Amygdala (tissue), 56 donors: ENCODE measurements at regions not wholly inside any gene's neighbourhood (a gene's known extent, or its start where the extent isn't known, plus 50 kb on each side); places are given as distances from the start of the nearest gene placed in this dataset.
"Not testable (repeated sequence)": the region's sequence is repeated elsewhere in the genome, so short reads cannot be mapped to it uniquely, and the experiment has no call there.

Source experiments
- DNase-seq, 56 donors: peaks; one replicate each; lab custom pipeline; 2025; lab: John Stamatoyannopoulos, UW

GRCh38 chr15:62218841-62219240 is 53.8 kb upstream of the C2CD4B start:
- no peak for DNase-seq

- no peak for DNase-seq
These were observed 54.7 kb upstream of the C2CD4B start for GRCh38 chr15:62219799-62220198.

DNA sequence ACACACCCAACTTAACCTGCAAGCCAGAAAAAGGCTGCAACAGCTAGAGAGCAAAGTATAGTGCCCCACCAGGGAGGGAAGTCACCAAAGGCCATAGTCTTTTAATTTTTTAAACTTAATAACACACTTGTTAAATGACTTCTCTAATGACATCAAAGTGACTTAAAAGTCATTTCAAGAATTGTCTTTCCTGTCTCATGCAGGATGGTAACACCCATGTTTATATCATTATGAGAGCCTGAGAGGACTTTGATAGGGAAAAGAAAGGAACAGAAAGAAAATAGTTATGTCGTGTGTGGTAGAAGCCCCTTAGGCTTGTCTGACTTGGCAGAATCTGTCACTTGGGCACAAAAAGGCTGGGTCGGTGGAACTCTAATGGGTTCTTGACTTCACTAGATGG is 57.9 kb upstream of the C2CD4B start:
- no peak for DNase-seq

DNA sequence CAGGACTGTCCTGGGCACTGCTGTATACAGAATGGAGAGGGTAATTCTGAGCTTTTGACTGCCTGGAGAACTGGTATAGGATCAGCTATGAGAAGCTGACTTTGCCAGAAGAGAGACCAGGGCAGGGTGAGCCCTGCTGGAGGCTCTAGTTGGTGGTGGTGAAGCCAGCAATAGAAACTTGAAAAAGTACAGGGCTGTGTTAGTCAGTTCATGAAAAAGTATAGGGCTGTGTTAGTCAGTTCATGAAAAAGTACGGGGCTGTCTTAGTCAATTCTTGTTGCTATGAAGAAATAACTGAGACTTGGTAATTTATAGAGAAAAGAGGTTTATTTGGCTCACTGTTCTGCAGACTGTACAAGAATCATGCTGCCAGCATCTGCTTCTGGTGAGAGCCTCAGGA is 63.5 kb upstream of the C2CD4B start:
- DNase-seq: no peak

DNA sequence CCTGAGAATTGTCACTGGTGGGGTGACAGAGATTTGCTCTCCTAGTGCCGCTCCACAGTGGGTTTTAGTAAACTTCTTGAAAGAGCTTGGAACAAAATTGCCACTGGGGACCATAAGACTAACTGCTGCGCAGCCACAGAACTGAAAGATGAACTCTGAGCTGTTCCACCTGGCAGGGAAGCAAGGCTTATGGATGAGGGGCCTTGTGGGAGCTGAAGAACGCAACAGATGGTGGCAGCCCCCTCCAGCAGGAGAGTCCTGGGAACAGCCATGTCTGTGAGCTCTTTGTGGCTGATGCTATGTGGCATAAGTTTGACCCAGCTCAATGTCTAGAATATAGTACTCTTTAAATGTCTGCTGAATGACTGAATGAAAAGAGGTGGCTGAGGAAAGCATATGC is 66.8 kb upstream of the C2CD4B start:
- no peak for DNase-seq

DNA sequence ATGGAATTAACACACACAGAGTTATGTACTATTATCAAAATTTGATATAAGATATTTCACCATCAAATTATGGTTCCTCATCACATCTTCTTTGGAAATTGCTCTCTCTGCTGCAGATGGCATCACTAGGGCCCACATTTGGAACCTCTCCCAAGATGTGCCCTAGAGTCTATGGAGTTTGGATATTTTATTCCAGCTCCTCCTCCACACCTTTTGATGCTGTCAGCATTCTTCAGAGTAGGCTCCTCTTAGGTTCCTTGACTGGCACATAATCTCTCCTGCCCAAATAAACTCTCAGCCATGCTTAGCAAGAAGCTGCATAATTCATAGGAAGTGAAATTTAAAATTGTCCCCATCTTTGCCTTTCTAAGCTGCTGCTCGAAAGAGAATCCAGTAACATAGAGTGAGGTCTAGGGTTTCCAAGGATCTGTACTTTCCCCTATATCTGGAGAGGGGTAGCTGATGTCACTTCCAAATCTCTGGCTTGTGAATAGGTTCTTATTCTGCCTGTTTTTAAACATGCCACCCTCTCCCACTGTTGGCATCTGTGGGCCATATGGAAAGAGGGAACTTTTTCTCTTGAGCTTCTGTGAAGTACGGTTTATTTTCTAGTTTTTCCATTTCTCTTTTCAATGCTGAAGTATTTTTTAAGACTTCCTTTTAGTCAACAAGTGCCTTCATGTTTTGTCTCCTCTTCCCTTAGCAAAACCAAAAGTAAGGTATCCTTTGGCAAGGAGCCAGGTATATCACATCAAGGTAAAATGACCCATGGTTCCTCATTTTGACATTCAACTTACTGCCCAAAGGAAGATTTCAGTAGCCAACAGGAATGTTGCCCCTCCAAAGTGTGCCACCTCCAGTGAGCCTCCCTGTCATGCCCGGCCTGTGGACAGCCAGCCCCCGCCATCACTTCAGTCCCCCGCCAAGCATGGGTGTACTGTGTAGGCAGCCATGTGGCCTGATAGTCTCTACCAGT is 75.3 kb upstream of the C2CD4B start:
- DNase-seq: no peak

GRCh38 chr15:62241135-62241770 is 76.2 kb upstream of the C2CD4B start:
- no peak for DNase-seq

DNA sequence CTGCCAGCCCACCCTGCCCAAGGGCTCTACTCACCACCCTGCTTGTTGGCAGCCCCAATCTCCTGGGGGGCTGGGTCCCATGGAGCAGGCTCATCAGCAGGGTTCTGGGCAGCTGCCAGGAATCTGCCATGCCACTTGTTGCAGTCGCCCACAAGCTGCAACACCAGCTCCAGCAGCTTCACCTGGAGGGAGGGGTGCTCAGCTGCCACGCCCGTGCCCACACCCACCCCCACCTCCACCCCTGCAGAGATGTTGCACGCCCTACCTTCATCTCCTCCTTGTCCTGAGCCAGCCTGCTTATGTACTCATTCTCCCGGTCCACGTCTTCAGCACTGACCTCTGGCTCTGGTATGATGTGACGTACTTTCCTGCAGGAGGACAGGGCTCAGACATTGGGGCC is 77.9 kb upstream of the C2CD4B start:
- DNase-seq: no peak

DNA sequence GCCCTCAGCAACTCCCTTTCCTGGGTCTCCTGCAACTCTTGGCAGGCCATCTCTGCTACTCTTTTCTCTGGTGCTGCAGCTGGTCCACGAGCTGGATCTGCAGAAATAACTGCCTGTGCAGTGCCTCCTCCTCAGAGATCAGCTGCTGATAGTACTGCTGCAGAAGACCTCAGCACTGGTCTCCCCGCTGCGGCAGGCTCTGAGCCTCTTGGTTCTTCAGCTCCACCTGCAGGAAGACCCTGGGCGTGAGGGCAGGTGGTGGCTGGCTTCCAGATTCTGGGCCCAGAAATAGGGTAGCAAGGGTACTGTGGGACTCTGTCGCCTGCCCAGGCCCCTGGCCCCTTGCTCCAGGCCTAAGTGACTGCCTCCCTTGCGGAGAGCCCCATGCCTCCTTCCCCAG is 79.7 kb upstream of the C2CD4B start:
- DNase-seq: no peak

- no peak for DNase-seq
These were observed 83.3 kb upstream of the C2CD4B start for GRCh38 chr15:62248277-62248984.

DNA sequence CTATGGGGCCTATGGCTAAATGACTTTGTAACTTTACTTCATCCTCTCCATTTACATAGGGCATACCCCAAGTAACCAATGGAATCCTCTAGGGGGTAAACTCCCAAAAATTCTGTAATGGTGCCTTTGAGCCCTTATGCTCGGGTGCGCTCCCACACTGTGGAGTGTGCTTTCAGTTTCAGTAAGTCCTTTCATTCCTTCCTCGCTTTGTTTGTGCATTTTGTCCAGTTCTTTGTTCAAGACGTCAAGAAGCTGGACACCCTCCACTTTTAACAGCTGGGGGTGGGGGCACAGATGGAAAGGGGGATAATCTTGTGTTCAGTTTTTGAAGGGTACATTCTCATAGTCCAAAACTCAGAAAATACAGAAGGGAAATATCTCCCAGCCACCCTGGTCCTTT is 84.4 kb upstream of the C2CD4B start:
- DNase-seq: no peak

- no peak for DNase-seq
These were observed 85.1 kb upstream of the C2CD4B start for GRCh38 chr15:62250186-62250585.

GRCh38 chr15:62250978-62251377 is 85.9 kb upstream of the C2CD4B start:
- DNase-seq: no peak

DNA sequence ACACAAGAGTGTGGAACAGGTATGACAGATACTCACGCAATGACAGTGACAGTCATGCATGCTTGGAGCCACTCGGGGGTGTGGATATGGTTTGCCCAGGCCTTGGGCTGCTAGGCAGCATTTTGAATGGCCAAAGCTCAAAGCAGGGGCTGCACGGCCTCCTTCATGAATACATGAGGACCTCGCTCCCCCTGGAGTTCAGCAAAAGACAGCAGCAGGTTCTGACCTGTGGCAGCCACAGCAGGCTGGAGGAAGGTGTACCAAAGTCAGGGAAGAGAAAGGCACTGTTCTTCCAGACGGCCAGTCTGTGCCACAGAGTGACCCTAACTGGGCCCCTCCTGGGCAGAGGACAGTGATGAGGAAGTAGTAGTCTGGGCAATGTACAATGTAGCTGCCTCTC is 88.2 kb upstream of the C2CD4B start:
- DNase-seq: no peak

DNA sequence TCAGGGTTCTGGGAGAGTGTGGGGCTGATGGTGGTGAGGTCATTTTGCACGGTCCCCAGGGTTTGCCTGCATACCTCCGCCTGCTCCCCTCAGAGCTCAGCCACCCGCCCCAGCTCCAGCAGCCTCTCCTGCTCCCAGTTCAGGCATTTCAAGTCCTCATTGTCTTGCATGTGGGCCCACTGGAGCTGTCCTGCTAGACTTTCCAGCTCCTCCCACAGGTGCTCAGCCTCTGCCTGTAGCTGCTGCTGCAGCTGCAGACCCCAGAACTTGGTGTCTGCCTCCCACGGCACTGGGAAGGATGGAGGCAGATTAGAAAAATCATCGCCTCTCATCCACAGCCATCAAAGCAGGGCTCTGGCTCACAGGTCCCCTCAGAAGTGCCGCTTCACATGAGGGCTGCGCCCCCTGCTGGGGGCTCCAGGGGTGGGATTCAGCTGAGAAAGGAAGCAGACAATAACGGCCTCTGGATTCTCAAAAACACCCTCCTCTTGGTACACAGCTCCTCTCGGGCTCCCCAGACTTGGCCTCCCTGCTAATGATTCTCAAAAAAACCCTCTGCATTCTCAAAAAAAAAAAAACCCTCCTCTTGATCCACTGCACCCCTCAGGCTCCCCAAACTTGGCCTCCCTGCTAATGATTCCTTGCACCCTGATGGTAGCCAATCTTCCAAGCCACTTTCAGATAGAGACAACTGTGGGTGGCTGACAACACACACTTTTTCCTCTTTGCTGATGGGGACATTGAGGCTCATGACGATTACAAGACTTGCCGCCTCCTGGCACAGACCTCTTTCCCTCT is 89.3 kb upstream of the C2CD4B start:
- DNase-seq: peak in 13 of 56 donors; percentile 2 to 48 (median 11)

- DNase-seq: not testable (repeated sequence)
These were observed 91.3 kb upstream of the C2CD4B start for GRCh38 chr15:62256430-62256829.

- DNase-seq: no peak
These were observed 93.0 kb upstream of the C2CD4B start for GRCh38 chr15:62257996-62258521.

- no peak for DNase-seq
These were observed 97.3 kb upstream of the C2CD4B start for GRCh38 chr15:62262305-62262941.

- DNase-seq: no peak
These were observed 99.1 kb upstream of the C2CD4B start for GRCh38 chr15:62264196-62264595.

GRCh38 chr15:62269504-62269903 is 104.4 kb upstream of the C2CD4B start:
- no peak for DNase-seq
